C4-2B (cell line): ENCODE measurements at regions not wholly inside any gene's neighbourhood (a gene's known extent, or its start where the extent isn't known, plus 50 kb on each side); places are given as distances from the start of the nearest gene placed in this dataset.

ENCODE experiments used
- H3K27ac ChIP-seq: fragments of 450-650 bp; 2 replicates; pipeline ENCODE4 v1.5.1; 2017
- ZFX ChIP-seq: fragments of 450-650 bp; IDR thresholded peaks from 2 replicates; pipeline ENCODE4 v1.6.1; 2017
- TF ChIP-seq, protein P1 (sequence below): fragments of 450-650 bp; conservative IDR thresholded peaks from 2 replicates; pipeline ENCODE4 v1.5.1; 2017; ENCODE audit warnings: mild to moderate bottlenecking

GRCh38 chr19:27776020-27776419 lies 1436.9 kb downstream of the UQCRFS1 start:
- TF ChIP-seq, protein P1, sequence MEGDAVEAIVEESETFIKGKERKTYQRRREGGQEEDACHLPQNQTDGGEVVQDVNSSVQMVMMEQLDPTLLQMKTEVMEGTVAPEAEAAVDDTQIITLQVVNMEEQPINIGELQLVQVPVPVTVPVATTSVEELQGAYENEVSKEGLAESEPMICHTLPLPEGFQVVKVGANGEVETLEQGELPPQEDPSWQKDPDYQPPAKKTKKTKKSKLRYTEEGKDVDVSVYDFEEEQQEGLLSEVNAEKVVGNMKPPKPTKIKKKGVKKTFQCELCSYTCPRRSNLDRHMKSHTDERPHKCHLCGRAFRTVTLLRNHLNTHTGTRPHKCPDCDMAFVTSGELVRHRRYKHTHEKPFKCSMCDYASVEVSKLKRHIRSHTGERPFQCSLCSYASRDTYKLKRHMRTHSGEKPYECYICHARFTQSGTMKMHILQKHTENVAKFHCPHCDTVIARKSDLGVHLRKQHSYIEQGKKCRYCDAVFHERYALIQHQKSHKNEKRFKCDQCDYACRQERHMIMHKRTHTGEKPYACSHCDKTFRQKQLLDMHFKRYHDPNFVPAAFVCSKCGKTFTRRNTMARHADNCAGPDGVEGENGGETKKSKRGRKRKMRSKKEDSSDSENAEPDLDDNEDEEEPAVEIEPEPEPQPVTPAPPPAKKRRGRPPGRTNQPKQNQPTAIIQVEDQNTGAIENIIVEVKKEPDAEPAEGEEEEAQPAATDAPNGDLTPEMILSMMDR = peak; percentile 33
- no peak for TF ChIP-seq ZFX
- H3K27ac ChIP-seq = no peak overlapping the region

- TF ChIP-seq, protein P1 = no peak
- TF ChIP-seq ZFX = no peak
- H3K27ac ChIP-seq = no peak overlapping the region
Observed at GRCh38 chr19:27775395-27775794, 1437.6 kb downstream of the UQCRFS1 start.

GRCh38 chr19:27774827-27775226 lies 1438.1 kb downstream of the UQCRFS1 start:
- TF ChIP-seq, protein P1 = peak; percentile 56
- no peak for TF ChIP-seq ZFX
- H3K27ac ChIP-seq = no peak overlapping the region

DNA sequence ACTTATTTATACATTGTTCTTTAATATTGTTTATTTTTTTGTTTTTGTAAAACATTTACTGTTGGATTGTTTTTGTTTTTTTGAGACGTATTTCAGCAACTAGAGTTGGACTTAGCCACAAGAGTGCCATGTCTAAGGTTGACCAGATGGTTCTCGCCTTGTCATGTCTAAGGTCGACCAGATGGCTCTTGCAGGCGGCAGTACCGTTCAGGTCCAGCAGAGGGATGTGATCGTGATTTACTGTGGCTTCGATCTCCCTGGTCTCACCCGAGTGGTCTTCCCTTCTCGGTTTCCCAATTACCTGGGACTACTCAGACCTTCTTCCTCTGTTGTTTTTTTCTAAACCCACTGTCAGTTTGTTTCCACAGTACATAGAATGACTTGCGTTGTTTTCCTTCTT lies 1438.6 kb downstream of the UQCRFS1 start:
- no peak for TF ChIP-seq ZFX
- TF ChIP-seq, protein P1 = no peak

DNA sequence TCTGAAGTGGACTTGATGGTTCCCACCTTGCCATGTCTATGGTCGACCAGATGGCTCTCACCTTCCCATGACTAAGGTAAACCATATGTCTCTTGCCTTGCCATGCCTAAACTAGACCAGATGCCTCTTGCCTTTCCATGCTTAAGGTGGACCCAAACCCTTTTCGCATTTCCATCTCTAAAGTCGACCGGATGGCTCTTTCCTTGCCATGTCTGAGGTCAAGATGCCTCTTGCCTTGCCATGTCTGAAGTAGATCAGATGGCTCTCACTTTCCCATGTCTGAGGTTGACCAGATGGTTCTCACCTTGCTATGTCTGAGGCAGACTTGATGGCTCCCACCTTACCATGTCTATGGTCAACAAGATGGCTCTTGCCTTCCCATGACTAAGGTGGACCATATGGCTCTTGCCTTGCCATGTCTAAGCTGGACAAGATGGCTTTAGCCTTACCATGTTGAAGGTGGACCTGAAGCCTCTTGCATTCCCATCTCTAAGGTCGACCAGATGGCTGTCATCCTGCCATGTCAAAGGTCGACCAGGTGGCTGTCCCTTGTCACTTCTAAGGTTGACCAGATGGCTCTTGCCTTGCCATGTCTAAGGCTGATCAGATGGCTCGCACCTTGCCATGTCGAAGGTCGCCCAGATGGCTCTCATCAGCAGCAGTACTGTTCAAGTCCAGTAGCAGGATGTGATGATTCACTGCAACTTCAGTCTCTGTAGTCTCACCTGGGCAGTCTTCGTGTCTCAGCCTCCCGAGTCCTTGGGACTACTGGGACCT lies 1439.4 kb downstream of the UQCRFS1 start:
- TF ChIP-seq ZFX = no peak
- TF ChIP-seq, protein P1 = no peak
- H3K27ac ChIP-seq = no peak overlapping the region

More for the DNA sequence above, 1438.6 kb downstream of the UQCRFS1 start:
- no peak overlapping the region for H3K27ac ChIP-seq

GRCh38 chr19:27772059-27772458 lies 1440.9 kb downstream of the UQCRFS1 start:
- TF ChIP-seq ZFX = no peak
- TF ChIP-seq, protein P1 = no peak
- no peak overlapping the region for H3K27ac ChIP-seq

GRCh38 chr19:27770095-27770494 lies 1442.9 kb downstream of the UQCRFS1 start:
- TF ChIP-seq ZFX = no peak
- TF ChIP-seq, protein P1 = no peak
- H3K27ac ChIP-seq = no peak overlapping the region
